Adrenal gland (tissue), 9 donors: ENCODE measurements at regions not wholly inside any gene's neighbourhood (a gene's known extent, or its start where the extent isn't known, plus 50 kb on each side); places are given as distances from the start of the nearest gene placed in this dataset.

Source experiments
- DNase-seq, 7 donors: peaks; one replicate each; pipeline ENCODE4 v3.0.0-alpha.2; 2019 to 2020
- H3K27ac ChIP-seq, 5 donors: fragments of 200-600 bp; sonication (generic) in 4 of 5; 1 replicate in 3 of 5; 2 replicates in 2 of 5; pipeline versions ENCODE4 v1.5.1 to v1.8.0; 2016 to 2020; ENCODE audit warnings: mild to moderate bottlenecking in 1 of 5
- H3K27me3 ChIP-seq: fragments of 200-600 bp; 2 replicates; pipeline ENCODE4 v1.8.0; 2021
- H3K36me3 ChIP-seq, 2 donors: fragments of 200-600 bp; replicated peaks in 1 of 2; 1 replicate in 1 of 2; 2 replicates in 1 of 2; pipeline versions ENCODE4 v1.5.1 to v1.8.0; 2018 to 2022
- H3K4me1 ChIP-seq, 2 donors: fragments of 200-600 bp; replicated peaks in 1 of 2; 1 replicate in 1 of 2; 2 replicates in 1 of 2; pipeline versions ENCODE4 v1.5.1 to v1.8.0; 2018 to 2021
- H3K4me3 ChIP-seq, 4 donors: fragments of 200-600 bp; sonication (generic) in 3 of 4; one replicate each; pipeline ENCODE4 v1.5.1; 2016 to 2018
- H3K9me3 ChIP-seq, 3 donors: fragments of 200-600 bp; sonication (generic) in 1 of 3; replicated peaks in 1 of 3; 1 replicate in 2 of 3; 2 replicates in 1 of 3; pipeline versions ENCODE4 v1.5.1 to v1.8.0; 2016 to 2021
- POLR2A ChIP-seq, 2 donors: fragments of 450-650 bp; IDR thresholded peaks; one replicate each; pipeline ENCODE4 v1.6.1; 2017; ENCODE audit warnings: antibody characterized with exemption in 2 of 2, mild to moderate bottlenecking in 2 of 2, moderate library complexity in 1 of 2
- WGBS, 4 donors: extraction: QIAGEN DNeasy Blood & Tissue Kit in 2 of 4; methylation state at CpG; one replicate each; pipeline versions ENCODE4 v1.1.5 to v1.1.7; 2013 to 2017; 5-methylcytosine and 5-hydroxymethylcytosine counted together
- intact Hi-C, 2 donors: fragments of 100-400 bp; cut with DNase I; formaldehyde crosslinking; loops; one replicate each; pipeline versions ENCODE4 v1.14.1 to v1.15.0; 2022 to 2023
- TF ChIP-seq, protein P1 (sequence below), 6 experiments: fragments of 450-650 bp in 4 of 6; fragments of 200-600 bp in 2 of 6; sonication (generic) in 1 of 6; IDR thresholded peaks; 1 replicate in 5 of 6; 2 replicates in 1 of 6; pipeline versions ENCODE4 v1.5.1 to v1.8.0; 2016 to 2021; ENCODE audit warnings: antibody characterized with exemption in 6 of 6, mild to moderate bottlenecking in 2 of 6, moderate library complexity in 1 of 6
- donor health status: healthy with polysubstance abuse.
- donor health status: Bipolar disorder and iron deficiency.
- donor health status: DM: yes; HTN: yes; CAD: no.
- donor health status: DM: no; HTN: no; CAD: no.
- donor health status: DM: no; HTN: no; CAD: no.

DNA sequence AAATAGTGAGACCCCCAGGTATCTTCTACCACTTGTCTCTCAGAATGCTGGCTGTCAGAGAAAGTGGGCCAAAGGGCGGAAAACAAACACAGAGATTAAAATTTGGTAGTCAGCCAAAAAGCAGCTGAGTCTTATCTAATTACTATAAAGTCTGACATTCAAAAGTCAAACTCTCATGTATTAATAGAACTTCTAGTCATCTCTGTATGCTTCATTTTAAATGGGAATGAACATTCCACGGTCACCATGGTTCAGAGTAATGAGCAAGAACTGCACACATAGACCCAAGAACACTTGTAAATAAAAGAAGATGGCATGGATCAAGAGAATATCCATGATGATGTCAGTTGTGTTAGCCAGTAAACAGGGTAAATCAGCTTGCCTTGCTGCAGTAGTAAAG is 1267.0 kb upstream of the CHAC2 start:
- intact Hi-C loops = no loop called here
- Histone ChIP-seq H3K27ac (no peak overlapping the region), H3K4me3 (no peak overlapping the region), H3K27me3 (no peaks in the 10 kb centered on the region), H3K36me3 (no peaks in the 10 kb centered on the region), H3K4me1 (no peaks in the 10 kb centered on the region), H3K9me3 (no peaks in the 10 kb centered on the region)
- TF ChIP-seq, protein P1, sequence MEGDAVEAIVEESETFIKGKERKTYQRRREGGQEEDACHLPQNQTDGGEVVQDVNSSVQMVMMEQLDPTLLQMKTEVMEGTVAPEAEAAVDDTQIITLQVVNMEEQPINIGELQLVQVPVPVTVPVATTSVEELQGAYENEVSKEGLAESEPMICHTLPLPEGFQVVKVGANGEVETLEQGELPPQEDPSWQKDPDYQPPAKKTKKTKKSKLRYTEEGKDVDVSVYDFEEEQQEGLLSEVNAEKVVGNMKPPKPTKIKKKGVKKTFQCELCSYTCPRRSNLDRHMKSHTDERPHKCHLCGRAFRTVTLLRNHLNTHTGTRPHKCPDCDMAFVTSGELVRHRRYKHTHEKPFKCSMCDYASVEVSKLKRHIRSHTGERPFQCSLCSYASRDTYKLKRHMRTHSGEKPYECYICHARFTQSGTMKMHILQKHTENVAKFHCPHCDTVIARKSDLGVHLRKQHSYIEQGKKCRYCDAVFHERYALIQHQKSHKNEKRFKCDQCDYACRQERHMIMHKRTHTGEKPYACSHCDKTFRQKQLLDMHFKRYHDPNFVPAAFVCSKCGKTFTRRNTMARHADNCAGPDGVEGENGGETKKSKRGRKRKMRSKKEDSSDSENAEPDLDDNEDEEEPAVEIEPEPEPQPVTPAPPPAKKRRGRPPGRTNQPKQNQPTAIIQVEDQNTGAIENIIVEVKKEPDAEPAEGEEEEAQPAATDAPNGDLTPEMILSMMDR (IDR thresholded peaks at IDR 0.05) = no peak
- no peak for TF ChIP-seq POLR2A (IDR thresholded peaks at IDR 0.05)
- DNase-seq = no peak
- WGBS, 4 donors = 28 to 37% (median 35%) methylated on average over 2 of the region's 2 CpGs

DNA sequence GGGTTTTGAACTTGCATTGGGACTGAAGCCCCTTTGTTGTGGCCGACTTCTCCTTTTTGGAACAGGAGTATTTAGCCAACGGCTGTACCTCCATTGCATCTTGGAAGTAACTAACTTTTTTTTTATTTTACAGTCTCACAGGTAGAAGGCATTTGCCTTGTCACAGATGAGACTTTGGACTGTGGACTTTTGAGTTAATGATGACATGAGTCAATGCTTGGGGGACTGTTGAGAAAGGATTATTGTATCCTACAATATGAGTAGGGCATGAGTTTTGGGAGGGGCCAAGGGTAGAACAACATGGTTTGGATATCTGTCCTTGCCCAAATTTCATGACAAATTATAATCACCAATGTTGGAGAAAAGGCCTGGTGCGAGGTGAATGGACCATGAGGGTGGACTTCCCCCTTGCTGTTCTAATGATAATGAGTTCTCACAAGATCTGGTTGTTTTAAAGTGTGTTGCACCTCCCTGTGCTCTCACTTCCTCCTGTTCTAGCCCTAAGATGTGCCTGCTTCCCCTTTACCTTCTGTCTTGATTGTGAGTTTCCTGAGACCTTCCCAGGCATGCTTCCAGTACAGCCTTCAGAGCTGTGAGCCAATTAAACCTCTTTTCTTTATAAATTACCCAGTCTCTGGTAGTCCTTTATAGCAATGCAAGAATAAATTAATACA is 1269.4 kb upstream of the CHAC2 start:
- H3K4me3 ChIP-seq = no peak overlapping the region
- DNase-seq = no peak
- H3K27ac ChIP-seq = no peak overlapping the region
- no peaks in the 10 kb centered on the region for H3K36me3 ChIP-seq
- intact Hi-C loops = no loop called here
- no peaks in the 10 kb centered on the region for H3K27me3 ChIP-seq
- TF ChIP-seq, protein P1 (IDR thresholded peaks at IDR 0.05) = no peak
- TF ChIP-seq POLR2A (IDR thresholded peaks at IDR 0.05) = no peak
- WGBS, 4 donors = 74 to 92% (median 78%) methylated on average over 3 of the region's 3 CpGs
- H3K4me1 ChIP-seq = no peaks in the 10 kb centered on the region
- H3K9me3 ChIP-seq = no peaks in the 10 kb centered on the region

- no peak for DNase-seq
- Histone ChIP-seq H3K27ac (no peak overlapping the region), H3K4me1 (no peaks in the 10 kb centered on the region), H3K36me3 (no peaks in the 10 kb centered on the region), H3K9me3 (no peaks in the 10 kb centered on the region), H3K4me3 (no peak overlapping the region), H3K27me3 (no peaks in the 10 kb centered on the region)
- no peak for TF ChIP-seq POLR2A (IDR thresholded peaks at IDR 0.05)
- TF ChIP-seq, protein P1 (IDR thresholded peaks at IDR 0.05) = no peak
- intact Hi-C loops = no loop called here
Observed at GRCh38 chr2:52495816-52496215, 1271.8 kb upstream of the CHAC2 start.

- Histone ChIP-seq H3K36me3 (no peaks in the 10 kb centered on the region), H3K27ac (no peak overlapping the region), H3K9me3 (no peaks in the 10 kb centered on the region), H3K27me3 (no peaks in the 10 kb centered on the region), H3K4me1 (no peaks in the 10 kb centered on the region), H3K4me3 (no peak overlapping the region)
- TF ChIP-seq, protein P1 (IDR thresholded peaks at IDR 0.05) = no peak
- TF ChIP-seq POLR2A (IDR thresholded peaks at IDR 0.05) = no peak
- DNase-seq = no peak
- intact Hi-C loops = no loop called here
- 67 to 85% (median 74%) methylated on average over 1 of the region's 1 CpG for WGBS, 4 donors
Observed at GRCh38 chr2:52477166-52477565, 1290.4 kb upstream of the CHAC2 start.
